ENCODE measurements at regions not wholly inside any gene's neighbourhood (a gene's known extent, or its start where the extent isn't known, plus 50 kb on each side); places are given as distances from the start of the nearest gene placed in this dataset.

GRCh38 chr3:117626577-117626976, 917.0 kb downstream of the TUSC7 start:
- Histone ChIP-seq H3K23ac (ENCODE audit: low read length) (no peak overlapping the region), H3K36me3 (ENCODE audit: control insufficient read depth in 1 of 2, insufficient read depth in 2 of 2, low read length in 2 of 2) (no peaks in the 10 kb centered on the region), H4K91ac (ENCODE audit: low read depth, low read length) (no peak overlapping the region), H3K4me2 (ENCODE audit: low read length) (no peak overlapping the region), H2AK5ac (ENCODE audit: low read length) (no peak overlapping the region), H3K18ac (ENCODE audit: low read length) (no peak overlapping the region), H2BK120ac (ENCODE audit: insufficient read depth, low read length, poor library complexity) (no peak overlapping the region), H3K9ac (ENCODE audit: low read length) (no peak overlapping the region), H3K79me1 (ENCODE audit: low read length) (no peaks in the 10 kb centered on the region), H2BK12ac (ENCODE audit: low read length) (no peak overlapping the region), H4K12ac (ENCODE audit: low read depth, low read length) (no peak overlapping the region), H3K27me3 (ENCODE audit: insufficient read depth, low read length) (no peaks in the 10 kb centered on the region), H3K4ac (ENCODE audit: low read depth, low read length) (no peak overlapping the region), H3K9me3 (ENCODE audit: insufficient read depth, low read depth, low read length) (no peaks in the 10 kb centered on the region), H2BK5ac (ENCODE audit: low read depth, low read length, poor library complexity) (no peak overlapping the region), H3K4me3 (ENCODE audit: low read depth, low read length) (no peak overlapping the region), H3K4me1 (ENCODE audit: control insufficient read depth in 1 of 2, insufficient read depth in 2 of 2, low read length in 2 of 2) (peaks cover 2 to 7% of the 10 kb centered on the region in 2 experiments), H3K27ac (ENCODE audit: low read depth, low read length) (no peak overlapping the region), H4K8ac (ENCODE audit: low read depth, low read length) (no peak overlapping the region), H2AFZ (ENCODE audit: insufficient read depth, low read length, poor library complexity) (no peak overlapping the region), H3K14ac (ENCODE audit: low read length) (no peak overlapping the region), H3K79me2 (ENCODE audit: control insufficient read depth, insufficient read depth, low read length, poor library complexity) (no peaks in the 10 kb centered on the region)
- DNase-seq = no peak
- WGBS (ENCODE audit: extremely low coverage, insufficient coverage, insufficient read length) = no CpG with 5 or more reads among the region's 2 CpGs

- DNase-seq = no peak
- Histone ChIP-seq H3K23ac (ENCODE audit: low read length) (no peak overlapping the region), H3K9ac (ENCODE audit: low read length) (no peak overlapping the region), H4K8ac (ENCODE audit: low read depth, low read length) (no peak overlapping the region), H2AFZ (ENCODE audit: insufficient read depth, low read length, poor library complexity) (no peak overlapping the region), H2BK12ac (ENCODE audit: low read length) (no peak overlapping the region), H3K14ac (ENCODE audit: low read length) (no peak overlapping the region), H3K4ac (ENCODE audit: low read depth, low read length) (no peak overlapping the region), H3K79me2 (ENCODE audit: control insufficient read depth, insufficient read depth, low read length, poor library complexity) (no peaks in the 10 kb centered on the region), H3K4me1 (ENCODE audit: control insufficient read depth in 1 of 2, insufficient read depth in 2 of 2, low read length in 2 of 2) (peaks cover 0 to 3% of the 10 kb centered on the region in 2 experiments), H3K27ac (ENCODE audit: low read depth, low read length) (no peak overlapping the region), H3K9me3 (ENCODE audit: insufficient read depth, low read depth, low read length) (no peaks in the 10 kb centered on the region), H3K27me3 (ENCODE audit: insufficient read depth, low read length) (no peaks in the 10 kb centered on the region), H3K4me3 (ENCODE audit: low read depth, low read length) (no peak overlapping the region), H2AK5ac (ENCODE audit: low read length) (no peak overlapping the region), H3K79me1 (ENCODE audit: low read length) (no peaks in the 10 kb centered on the region), H4K12ac (ENCODE audit: low read depth, low read length) (no peak overlapping the region), H3K4me2 (ENCODE audit: low read length) (no peak overlapping the region), H4K91ac (ENCODE audit: low read depth, low read length) (no peak overlapping the region), H2BK120ac (ENCODE audit: insufficient read depth, low read length, poor library complexity) (no peak overlapping the region), H2BK5ac (ENCODE audit: low read depth, low read length, poor library complexity) (no peak overlapping the region), H3K36me3 (ENCODE audit: control insufficient read depth in 1 of 2, insufficient read depth in 2 of 2, low read length in 2 of 2) (no peaks in the 10 kb centered on the region), H3K18ac (ENCODE audit: low read length) (no peak overlapping the region)
- no CpG with 5 or more reads among the region's 2 CpGs for WGBS (ENCODE audit: extremely low coverage, insufficient coverage, insufficient read length)
Measured at GRCh38 chr3:117628823-117629291, 919.3 kb downstream of the TUSC7 start.

- H3K4me1 ChIP-seq (ENCODE audit: control insufficient read depth in 1 of 2, insufficient read depth in 2 of 2, low read length in 2 of 2) = peaks cover 0 to 3% of the 10 kb centered on the region in 2 experiments
- no peaks in the 10 kb centered on the region for H3K27me3 ChIP-seq (ENCODE audit: insufficient read depth, low read length)
- DNase-seq = no peak
- H3K23ac ChIP-seq (ENCODE audit: low read length) = no peak overlapping the region
- no peak overlapping the region for H3K9ac ChIP-seq (ENCODE audit: low read length)
- no peak overlapping the region for H2AFZ ChIP-seq (ENCODE audit: insufficient read depth, low read length, poor library complexity)
- no peak overlapping the region for H4K12ac ChIP-seq (ENCODE audit: low read depth, low read length)
- H3K36me3 ChIP-seq (ENCODE audit: control insufficient read depth in 1 of 2, insufficient read depth in 2 of 2, low read length in 2 of 2) = no peaks in the 10 kb centered on the region
- no peak overlapping the region for H3K14ac ChIP-seq (ENCODE audit: low read length)
- no peak overlapping the region for H2BK12ac ChIP-seq (ENCODE audit: low read length)
- no peaks in the 10 kb centered on the region for H3K79me2 ChIP-seq (ENCODE audit: control insufficient read depth, insufficient read depth, low read length, poor library complexity)
- no peak overlapping the region for H3K4me3 ChIP-seq (ENCODE audit: low read depth, low read length)
- no CpG with 5 or more reads among the region's 9 CpGs for WGBS (ENCODE audit: extremely low coverage, insufficient coverage, insufficient read length)
- no peak overlapping the region for H3K18ac ChIP-seq (ENCODE audit: low read length)
- H3K4me2 ChIP-seq (ENCODE audit: low read length) = no peak overlapping the region
- H3K4ac ChIP-seq (ENCODE audit: low read depth, low read length) = no peak overlapping the region
- H2BK120ac ChIP-seq (ENCODE audit: insufficient read depth, low read length, poor library complexity) = no peak overlapping the region
- no peak overlapping the region for H2BK5ac ChIP-seq (ENCODE audit: low read depth, low read length, poor library complexity)
- no peaks in the 10 kb centered on the region for H3K9me3 ChIP-seq (ENCODE audit: insufficient read depth, low read depth, low read length)
- no peak overlapping the region for H4K91ac ChIP-seq (ENCODE audit: low read depth, low read length)
- no peak overlapping the region for H2AK5ac ChIP-seq (ENCODE audit: low read length)
- H4K8ac ChIP-seq (ENCODE audit: low read depth, low read length) = no peak overlapping the region
- no peaks in the 10 kb centered on the region for H3K79me1 ChIP-seq (ENCODE audit: low read length)
- H3K27ac ChIP-seq (ENCODE audit: low read depth, low read length) = no peak overlapping the region
Measured at GRCh38 chr3:117629505-117629904, 919.9 kb downstream of the TUSC7 start.

GRCh38 chr3:117630469-117630868, 920.9 kb downstream of the TUSC7 start:
- no peaks in the 10 kb centered on the region for H3K36me3 ChIP-seq (ENCODE audit: control insufficient read depth in 1 of 2, insufficient read depth in 2 of 2, low read length in 2 of 2)
- H2BK12ac ChIP-seq (ENCODE audit: low read length) = no peak overlapping the region
- H3K79me1 ChIP-seq (ENCODE audit: low read length) = no peaks in the 10 kb centered on the region
- no peaks in the 10 kb centered on the region for H3K9me3 ChIP-seq (ENCODE audit: insufficient read depth, low read depth, low read length)
- no peak overlapping the region for H3K9ac ChIP-seq (ENCODE audit: low read length)
- H4K12ac ChIP-seq (ENCODE audit: low read depth, low read length) = no peak overlapping the region
- no peak overlapping the region for H2BK120ac ChIP-seq (ENCODE audit: insufficient read depth, low read length, poor library complexity)
- H3K23ac ChIP-seq (ENCODE audit: low read length) = no peak overlapping the region
- no peak overlapping the region for H3K18ac ChIP-seq (ENCODE audit: low read length)
- no peak for DNase-seq
- no peak overlapping the region for H2AK5ac ChIP-seq (ENCODE audit: low read length)
- no peaks in the 10 kb centered on the region for H3K27me3 ChIP-seq (ENCODE audit: insufficient read depth, low read length)
- H3K4me1 ChIP-seq (ENCODE audit: control insufficient read depth in 1 of 2, insufficient read depth in 2 of 2, low read length in 2 of 2) = peaks cover 0 to 3% of the 10 kb centered on the region in 2 experiments
- H3K4ac ChIP-seq (ENCODE audit: low read depth, low read length) = no peak overlapping the region
- H2AFZ ChIP-seq (ENCODE audit: insufficient read depth, low read length, poor library complexity) = no peak overlapping the region
- no peak overlapping the region for H3K4me2 ChIP-seq (ENCODE audit: low read length)
- H4K8ac ChIP-seq (ENCODE audit: low read depth, low read length) = no peak overlapping the region
- no peak overlapping the region for H3K27ac ChIP-seq (ENCODE audit: low read depth, low read length)
- H3K14ac ChIP-seq (ENCODE audit: low read length) = no peak overlapping the region
- no peak overlapping the region for H2BK5ac ChIP-seq (ENCODE audit: low read depth, low read length, poor library complexity)
- H3K4me3 ChIP-seq (ENCODE audit: low read depth, low read length) = no peak overlapping the region
- no peaks in the 10 kb centered on the region for H3K79me2 ChIP-seq (ENCODE audit: control insufficient read depth, insufficient read depth, low read length, poor library complexity)
- H4K91ac ChIP-seq (ENCODE audit: low read depth, low read length) = no peak overlapping the region

Measured in trophoblast cell (in vitro differentiated cells and primary cell).